ENCODE measurements at regions not wholly inside any gene's neighbourhood (a gene's known extent, or its start where the extent isn't known, plus 50 kb on each side); places are given as distances from the start of the nearest gene placed in this dataset.

DNA sequence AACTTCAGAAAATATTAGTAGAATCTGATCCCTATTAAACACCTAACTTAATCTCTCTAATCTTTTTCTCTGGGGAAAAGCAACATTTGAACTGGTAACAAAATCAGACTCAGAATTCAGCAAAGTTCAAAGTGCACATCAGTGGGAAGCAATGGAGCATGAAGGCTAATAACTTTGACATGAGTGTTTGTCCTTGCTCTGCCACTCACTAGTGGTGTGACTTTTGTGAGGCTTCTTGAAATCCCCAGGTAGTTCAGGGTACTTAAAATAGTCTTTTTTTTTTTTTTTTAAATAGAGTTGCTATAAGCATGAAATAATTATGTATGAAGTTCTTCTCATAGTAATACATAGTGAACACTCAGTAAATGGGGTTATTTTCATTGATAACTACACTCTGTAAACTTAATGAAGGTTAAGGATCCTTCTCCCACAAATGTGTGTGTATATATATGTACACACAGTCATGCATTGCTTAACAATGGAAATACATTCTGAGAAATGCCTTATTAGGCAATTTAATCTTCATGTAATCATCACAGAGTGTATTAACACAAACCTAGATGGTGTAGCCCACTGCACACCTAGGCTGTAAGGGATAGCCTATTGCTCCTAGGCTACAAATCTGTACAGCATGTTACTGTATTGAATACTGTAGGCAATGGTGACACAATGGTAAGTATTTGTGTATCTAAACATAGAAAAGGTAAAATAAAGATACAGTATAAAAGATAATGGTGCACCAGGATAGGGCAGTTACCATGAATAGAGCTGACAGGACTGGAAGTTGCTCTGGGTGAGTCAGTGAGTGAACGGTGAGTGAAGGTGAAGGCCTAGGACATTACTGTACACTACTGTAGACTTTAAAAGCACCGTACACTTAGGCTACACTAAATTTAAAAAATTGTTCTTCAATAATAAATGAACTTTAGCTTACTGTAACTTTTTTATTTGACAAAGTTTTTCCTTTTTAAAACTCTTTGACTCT lies 73.3 kb upstream of the HMHB1 start:
- DNase-seq (no peak), FAIRE-seq (no peak)
- Histone ChIP-seq H3K4me1 (ENCODE audit: control insufficient read depth in 3 of 3, insufficient read depth in 2 of 3, low read depth in 1 of 3, low read length in 2 of 3) (no peaks in the 10 kb centered on the region), H3K36me3 (ENCODE audit: control insufficient read depth in 3 of 3, insufficient read depth in 2 of 3, low read depth in 1 of 3, low read length in 3 of 3) (no peaks in the 10 kb centered on the region), H3K27me3 (ENCODE audit: control insufficient read depth in 3 of 3, insufficient read depth in 3 of 3, low read length in 3 of 3) (no peaks in the 10 kb centered on the region), H3K4me3 (ENCODE audit: low read depth in 1 of 3, low read length in 3 of 3) (no peak overlapping the region), H3K27ac (ENCODE audit: low read depth in 1 of 3, low read length in 2 of 3) (no peak overlapping the region), H3K9me3 (ENCODE audit: control insufficient read depth in 2 of 2, insufficient read depth in 1 of 2, low read depth in 1 of 2, low read length in 1 of 2) (no peaks in the 10 kb centered on the region)
- 94 to 98% (median 95%) methylated on average over 2 of the region's 2 CpGs for WGBS, 3 donors

DNA sequence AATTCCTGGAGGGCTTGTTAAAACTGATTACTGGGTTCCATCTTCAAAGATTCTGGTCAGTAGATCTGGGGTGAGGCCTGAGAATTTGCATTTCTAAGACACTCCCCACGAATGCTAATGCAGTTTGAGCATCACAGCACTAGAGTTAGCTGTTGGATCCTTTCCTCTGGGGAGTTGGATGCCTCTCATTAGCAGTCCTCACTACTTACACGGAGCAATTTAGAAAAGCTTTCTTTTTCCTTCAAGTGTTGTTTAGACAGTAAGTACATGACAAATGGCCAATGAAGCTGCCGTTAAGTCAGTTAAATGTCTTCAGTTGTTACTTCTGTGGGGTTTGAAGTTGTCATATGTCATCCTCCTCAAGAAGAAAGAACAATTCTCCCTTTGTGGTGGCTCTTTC lies 74.9 kb upstream of the HMHB1 start:
- Histone ChIP-seq H3K36me3 (ENCODE audit: control insufficient read depth in 3 of 3, insufficient read depth in 2 of 3, low read depth in 1 of 3, low read length in 3 of 3) (no peaks in the 10 kb centered on the region), H3K27me3 (ENCODE audit: control insufficient read depth in 3 of 3, insufficient read depth in 3 of 3, low read length in 3 of 3) (no peaks in the 10 kb centered on the region), H3K27ac (ENCODE audit: low read depth in 1 of 3, low read length in 2 of 3) (no peak overlapping the region), H3K4me3 (ENCODE audit: low read depth in 1 of 3, low read length in 3 of 3) (no peak overlapping the region), H3K4me1 (ENCODE audit: control insufficient read depth in 3 of 3, insufficient read depth in 2 of 3, low read depth in 1 of 3, low read length in 2 of 3) (no peaks in the 10 kb centered on the region), H3K9me3 (ENCODE audit: control insufficient read depth in 2 of 2, insufficient read depth in 1 of 2, low read depth in 1 of 2, low read length in 1 of 2) (no peaks in the 10 kb centered on the region)
- FAIRE-seq: no peak
- DNase-seq: no peak
- 51 to 67% (median 57%) methylated on average over 3 of the region's 3 CpGs for WGBS, 3 donors

DNA sequence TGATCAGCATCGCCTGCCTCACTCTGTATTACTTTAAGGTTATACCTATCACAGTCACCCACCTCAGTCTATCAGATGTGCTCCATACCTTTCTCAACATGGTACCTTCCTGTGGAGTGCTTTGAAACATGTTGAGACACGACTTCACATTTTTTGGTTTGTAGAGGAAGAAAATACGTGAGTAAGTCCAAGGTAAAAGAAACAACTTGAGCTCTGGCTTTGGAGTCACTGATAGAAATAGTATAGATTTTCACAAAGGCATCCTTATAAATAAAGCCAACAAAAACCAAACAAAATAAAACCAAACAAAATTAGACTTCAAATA lies 77.5 kb upstream of the HMHB1 start:
- H3K4me3 ChIP-seq (ENCODE audit: low read depth in 1 of 3, low read length in 3 of 3): no peak overlapping the region
- WGBS, 3 donors: 87 to 89% (median 87%) methylated on average over 3 of the region's 3 CpGs
- no peaks in the 10 kb centered on the region for H3K27me3 ChIP-seq (ENCODE audit: control insufficient read depth in 3 of 3, insufficient read depth in 3 of 3, low read length in 3 of 3)
- FAIRE-seq (no peak), DNase-seq (no peak)
- no peaks in the 10 kb centered on the region for H3K4me1 ChIP-seq (ENCODE audit: control insufficient read depth in 3 of 3, insufficient read depth in 2 of 3, low read depth in 1 of 3, low read length in 2 of 3)
- H3K9me3 ChIP-seq (ENCODE audit: control insufficient read depth in 2 of 2, insufficient read depth in 1 of 2, low read depth in 1 of 2, low read length in 1 of 2): no peaks in the 10 kb centered on the region
- H3K36me3 ChIP-seq (ENCODE audit: control insufficient read depth in 3 of 3, insufficient read depth in 2 of 3, low read depth in 1 of 3, low read length in 3 of 3): no peaks in the 10 kb centered on the region
- H3K27ac ChIP-seq (ENCODE audit: low read depth in 1 of 3, low read length in 2 of 3): no peak overlapping the region

DNA sequence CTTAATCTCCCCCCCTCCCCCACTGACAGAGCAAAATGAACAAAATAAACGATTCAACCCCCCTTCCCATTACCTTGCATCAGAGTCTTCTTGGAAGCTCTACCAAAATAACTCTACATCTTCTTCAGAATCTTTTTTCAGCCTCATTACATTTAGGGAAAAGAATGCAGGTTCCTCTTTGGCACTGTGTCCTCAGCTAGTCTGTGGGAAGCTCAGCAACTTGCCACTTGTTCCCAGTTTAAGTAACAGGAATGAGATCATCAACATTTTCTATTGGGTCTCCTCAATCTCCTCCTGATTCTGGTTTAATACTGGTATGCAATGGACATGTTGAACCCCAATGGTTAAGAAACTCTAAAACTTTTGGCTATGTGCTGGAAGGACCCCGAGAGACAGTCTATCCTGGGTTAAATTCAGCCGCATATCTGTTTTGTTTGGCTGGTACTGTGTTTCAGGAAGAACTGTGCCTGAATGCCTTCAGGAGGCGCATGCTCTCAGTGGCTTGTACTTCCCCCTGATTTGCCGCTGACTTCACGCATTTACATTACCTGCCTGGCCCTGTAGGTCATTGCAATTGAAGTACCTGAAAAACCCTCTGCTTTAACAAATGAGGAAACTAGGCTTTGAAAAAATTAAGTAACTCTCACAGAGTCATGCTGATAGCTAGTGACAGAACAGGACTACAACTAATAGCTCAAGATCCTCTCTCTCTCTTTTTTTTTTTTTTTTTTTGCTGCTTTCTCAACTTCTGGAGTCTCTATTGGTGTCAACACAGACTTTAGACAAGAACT lies 78.1 kb upstream of the HMHB1 start:
- Histone ChIP-seq H3K27me3 (ENCODE audit: control insufficient read depth in 3 of 3, insufficient read depth in 3 of 3, low read length in 3 of 3) (no peaks in the 10 kb centered on the region), H3K4me3 (ENCODE audit: low read depth in 1 of 3, low read length in 3 of 3) (no peak overlapping the region), H3K9me3 (ENCODE audit: control insufficient read depth in 2 of 2, insufficient read depth in 1 of 2, low read depth in 1 of 2, low read length in 1 of 2) (no peaks in the 10 kb centered on the region), H3K36me3 (ENCODE audit: control insufficient read depth in 3 of 3, insufficient read depth in 2 of 3, low read depth in 1 of 3, low read length in 3 of 3) (no peaks in the 10 kb centered on the region), H3K27ac (ENCODE audit: low read depth in 1 of 3, low read length in 2 of 3) (no peak overlapping the region), H3K4me1 (ENCODE audit: control insufficient read depth in 3 of 3, insufficient read depth in 2 of 3, low read depth in 1 of 3, low read length in 2 of 3) (no peaks in the 10 kb centered on the region)
- FAIRE-seq (no peak), DNase-seq (no peak)
- WGBS, 3 donors: 85 to 94% (median 91%) methylated on average over 6 of the region's 6 CpGs

DNA sequence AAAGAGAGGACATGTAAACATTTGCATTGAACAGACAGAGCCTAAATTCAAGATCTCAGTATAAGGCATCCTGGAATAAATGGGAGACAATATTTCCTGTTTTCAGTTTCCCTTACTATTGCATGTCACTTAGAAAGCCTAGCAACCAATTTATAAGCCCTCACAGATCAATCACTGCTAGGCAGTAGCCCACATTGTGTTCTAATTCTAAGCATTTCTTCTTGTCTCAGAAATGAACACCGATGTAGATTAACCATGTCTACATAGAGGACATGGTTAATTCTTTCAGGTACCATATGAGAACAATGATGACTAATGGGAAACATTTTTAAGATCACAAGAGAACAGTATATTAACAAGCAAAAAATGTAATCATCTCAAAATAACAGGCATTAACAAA lies 79.6 kb upstream of the HMHB1 start:
- H3K4me1 ChIP-seq (ENCODE audit: control insufficient read depth in 3 of 3, insufficient read depth in 2 of 3, low read depth in 1 of 3, low read length in 2 of 3): no peaks in the 10 kb centered on the region
- DNase-seq (no peak), FAIRE-seq (no peak)
- H3K4me3 ChIP-seq (ENCODE audit: low read depth in 1 of 3, low read length in 3 of 3): no peak overlapping the region
- 87 to 95% (median 93%) methylated on average over 1 of the region's 1 CpG for WGBS, 3 donors
- H3K36me3 ChIP-seq (ENCODE audit: control insufficient read depth in 3 of 3, insufficient read depth in 2 of 3, low read depth in 1 of 3, low read length in 3 of 3): no peaks in the 10 kb centered on the region
- no peak overlapping the region for H3K27ac ChIP-seq (ENCODE audit: low read depth in 1 of 3, low read length in 2 of 3)
- no peaks in the 10 kb centered on the region for H3K27me3 ChIP-seq (ENCODE audit: control insufficient read depth in 3 of 3, insufficient read depth in 3 of 3, low read length in 3 of 3)
- no peaks in the 10 kb centered on the region for H3K9me3 ChIP-seq (ENCODE audit: control insufficient read depth in 2 of 2, insufficient read depth in 1 of 2, low read depth in 1 of 2, low read length in 1 of 2)

DNA sequence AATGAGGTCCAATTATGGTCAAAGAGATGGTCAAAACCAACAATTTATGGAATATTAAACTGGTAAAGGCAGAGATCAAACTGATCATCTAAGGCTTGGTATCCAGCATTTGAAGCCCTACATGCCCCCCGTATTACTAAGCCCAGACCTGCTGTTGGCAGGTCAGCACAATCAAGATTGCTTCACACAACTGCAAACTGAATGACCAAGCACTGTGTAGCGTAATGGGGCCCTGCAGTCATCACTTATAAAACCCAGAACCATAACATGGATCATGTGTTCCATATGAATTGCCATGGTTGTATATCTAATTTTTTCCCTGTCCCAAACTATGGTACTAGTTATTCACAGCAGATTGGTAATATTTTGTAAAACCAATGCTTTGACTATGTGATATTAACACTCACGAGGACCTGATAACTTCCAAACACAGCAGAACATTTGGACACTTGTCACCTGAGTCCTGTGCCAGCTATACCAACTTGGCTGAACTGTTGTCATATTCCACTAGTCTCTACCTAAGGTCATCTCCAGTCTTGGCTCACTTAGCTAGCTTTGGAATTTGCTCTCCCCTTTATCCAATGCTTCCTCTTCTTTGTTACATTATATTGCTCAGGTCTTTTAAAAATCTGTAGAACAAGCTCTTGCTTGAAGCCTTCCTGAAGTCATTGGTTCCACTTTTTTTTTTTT lies 81.7 kb upstream of the HMHB1 start:
- FAIRE-seq (no peak), DNase-seq (no peak)
- peaks cover 0 to 10% of the 10 kb centered on the region in 2 donors for H3K9me3 ChIP-seq (ENCODE audit: control insufficient read depth in 2 of 2, insufficient read depth in 1 of 2, low read depth in 1 of 2, low read length in 1 of 2)
- H3K4me3 ChIP-seq (ENCODE audit: low read depth in 1 of 3, low read length in 3 of 3): no peak overlapping the region
- H3K27ac ChIP-seq (ENCODE audit: low read depth in 1 of 3, low read length in 2 of 3): no peak overlapping the region
- no peaks in the 10 kb centered on the region for H3K4me1 ChIP-seq (ENCODE audit: control insufficient read depth in 3 of 3, insufficient read depth in 2 of 3, low read depth in 1 of 3, low read length in 2 of 3)
- H3K27me3 ChIP-seq (ENCODE audit: control insufficient read depth in 3 of 3, insufficient read depth in 3 of 3, low read length in 3 of 3): no peaks in the 10 kb centered on the region
- no peaks in the 10 kb centered on the region for H3K36me3 ChIP-seq (ENCODE audit: control insufficient read depth in 3 of 3, insufficient read depth in 2 of 3, low read depth in 1 of 3, low read length in 3 of 3)
- WGBS, 3 donors: 89 to 94% (median 91%) methylated on average over 3 of the region's 3 CpGs

DNA sequence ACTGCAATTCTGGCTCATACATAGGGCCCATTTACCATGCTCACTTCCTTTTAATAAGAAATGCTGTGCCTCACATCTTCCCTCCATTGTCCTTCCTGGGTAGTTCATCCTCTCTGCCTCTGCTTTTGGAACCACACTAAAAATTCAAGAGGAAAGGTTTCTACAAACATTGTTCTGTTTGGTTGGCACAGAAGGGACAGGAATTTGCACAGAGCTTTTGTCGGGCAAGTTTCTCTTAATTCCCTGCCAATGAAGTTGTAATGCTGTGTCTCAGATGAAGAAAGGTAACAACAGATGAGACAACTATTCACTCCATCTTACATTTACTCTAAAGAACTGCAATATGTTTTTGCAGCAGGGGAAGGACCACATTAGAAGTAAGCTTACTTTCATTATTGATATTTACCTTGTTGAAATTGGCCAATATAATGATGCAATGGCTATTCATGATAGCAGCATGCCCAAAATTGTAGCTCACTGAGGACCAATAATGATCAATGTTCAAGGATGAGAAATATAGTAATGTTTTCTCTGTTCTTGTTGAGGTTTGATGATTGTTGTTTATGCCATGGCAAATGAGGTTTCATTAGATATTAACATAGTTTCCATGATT lies 82.5 kb upstream of the HMHB1 start:
- Histone ChIP-seq H3K9me3 (ENCODE audit: control insufficient read depth in 2 of 2, insufficient read depth in 1 of 2, low read depth in 1 of 2, low read length in 1 of 2) (peaks cover 0 to 12% of the 10 kb centered on the region in 2 donors), H3K27ac (ENCODE audit: low read depth in 1 of 3, low read length in 2 of 3) (no peak overlapping the region), H3K4me1 (ENCODE audit: control insufficient read depth in 3 of 3, insufficient read depth in 2 of 3, low read depth in 1 of 3, low read length in 2 of 3) (no peaks in the 10 kb centered on the region), H3K36me3 (ENCODE audit: control insufficient read depth in 3 of 3, insufficient read depth in 2 of 3, low read depth in 1 of 3, low read length in 3 of 3) (no peaks in the 10 kb centered on the region), H3K4me3 (ENCODE audit: low read depth in 1 of 3, low read length in 3 of 3) (no peak overlapping the region), H3K27me3 (ENCODE audit: control insufficient read depth in 3 of 3, insufficient read depth in 3 of 3, low read length in 3 of 3) (no peaks in the 10 kb centered on the region)
- FAIRE-seq (no peak), DNase-seq (no peak)
- whole genome bisulfite sequencing, 3 donors: 90 to 97% (median 91%) methylated on average over 1 of the region's 1 CpG

DNA sequence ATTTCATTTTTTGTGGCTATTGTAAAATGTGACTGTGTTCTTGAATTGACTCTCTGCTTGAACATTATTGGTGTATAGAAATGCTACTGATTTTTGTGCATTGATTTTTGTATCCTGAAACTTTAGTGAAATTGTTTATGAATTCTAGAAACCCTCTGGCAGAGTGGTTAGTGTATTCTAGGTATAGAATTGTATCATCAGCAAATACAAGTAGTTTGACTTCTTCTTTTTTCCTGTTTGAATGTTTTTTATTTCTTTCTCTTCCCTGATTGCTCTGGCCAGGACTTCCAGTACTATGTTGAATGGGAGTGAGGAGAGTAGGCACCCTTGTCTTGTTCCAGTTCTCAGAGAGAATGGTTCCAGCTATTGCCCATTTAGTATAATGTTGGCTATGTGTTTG lies 88.8 kb upstream of the HMHB1 start:
- Histone ChIP-seq H3K36me3 (ENCODE audit: control insufficient read depth in 3 of 3, insufficient read depth in 2 of 3, low read depth in 1 of 3, low read length in 3 of 3) (no peaks in the 10 kb centered on the region), H3K4me3 (ENCODE audit: low read depth in 1 of 3, low read length in 3 of 3) (no peak overlapping the region), H3K27me3 (ENCODE audit: control insufficient read depth in 3 of 3, insufficient read depth in 3 of 3, low read length in 3 of 3) (no peaks in the 10 kb centered on the region), H3K4me1 (ENCODE audit: control insufficient read depth in 3 of 3, insufficient read depth in 2 of 3, low read depth in 1 of 3, low read length in 2 of 3) (no peaks in the 10 kb centered on the region), H3K9me3 (ENCODE audit: control insufficient read depth in 2 of 2, insufficient read depth in 1 of 2, low read depth in 1 of 2, low read length in 1 of 2) (peaks cover 0 to 12% of the 10 kb centered on the region in 2 donors), H3K27ac (ENCODE audit: low read depth in 1 of 3, low read length in 2 of 3) (no peak overlapping the region)
- no peak for DNase-seq
- FAIRE-seq: no peak

Measured in small intestine (tissue), 7 donors.